A673 (cell line): ENCODE measurements at regions not wholly inside any gene's neighbourhood (a gene's known extent, or its start where the extent isn't known, plus 50 kb on each side); places are given as distances from the start of the nearest gene placed in this dataset.

ENCODE experiments used
- CTCF ChIP-seq: fragments of 300-800, 200-600 bp; sonication (generic); conservative IDR thresholded peaks from 2 replicates; pipeline ENCODE4 v1.5.1; 2017; ENCODE audit warnings: low read depth, mild to moderate bottlenecking, antibody characterized with exemption, low read length, moderate library complexity, mixed read lengths
- EZH2 ChIP-seq: fragments of 200-600 bp; sonication (generic); IDR thresholded peaks from 2 replicates; pipeline ENCODE4 v1.6.1; 2017; ENCODE audit warnings: borderline replicate concordance, low read depth, mild to moderate bottlenecking, mixed read lengths, antibody characterized with exemption, low read length; ENCODE audit not compliant: poor library complexity, severe bottlenecking

GRCh38 chr21:15208786-15209185, 144.0 kb upstream of the NRIP1 start:
- TF ChIP-seq CTCF (no peak), EZH2 (no peak)
